HG03060 (cell line): ENCODE measurements at regions not wholly inside any gene's neighbourhood (a gene's known extent, or its start where the extent isn't known, plus 50 kb on each side); places are given as distances from the start of the nearest gene placed in this dataset.
"Not testable (repeated sequence)": the region's sequence is repeated elsewhere in the genome, so short reads cannot be mapped to it uniquely, and the experiment has no call there.

ENCODE experiments used
- ATAC-seq: cut with Tn5 transposase; IDR thresholded peaks from one replicate; pipeline ENCODE4 v1.9.1; 2021; ENCODE audit warnings: low read depth, moderate number of reproducible peaks; ENCODE audit not compliant: unreplicated experiment

DNA sequence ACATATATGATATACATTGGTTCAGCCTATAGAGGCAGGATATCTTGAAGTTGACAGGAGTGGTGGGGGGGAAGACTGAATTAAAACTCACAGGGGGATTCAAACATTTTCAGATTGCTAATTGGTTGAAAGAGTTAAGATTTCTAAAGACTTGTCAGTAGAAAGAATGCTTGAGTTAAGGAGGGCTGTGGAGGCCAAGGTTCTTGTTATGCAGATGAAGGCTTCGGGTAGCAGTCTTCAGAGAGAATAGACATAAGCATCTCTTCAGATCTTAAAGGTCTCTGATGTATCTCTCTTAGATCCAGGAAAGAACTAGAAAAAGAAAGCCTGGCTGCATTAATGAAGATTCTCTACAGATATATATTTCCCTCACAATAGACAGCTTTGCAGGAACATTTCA, 209.8 kb upstream of the SEMA3D start:
- ATAC-seq: no peak

DNA sequence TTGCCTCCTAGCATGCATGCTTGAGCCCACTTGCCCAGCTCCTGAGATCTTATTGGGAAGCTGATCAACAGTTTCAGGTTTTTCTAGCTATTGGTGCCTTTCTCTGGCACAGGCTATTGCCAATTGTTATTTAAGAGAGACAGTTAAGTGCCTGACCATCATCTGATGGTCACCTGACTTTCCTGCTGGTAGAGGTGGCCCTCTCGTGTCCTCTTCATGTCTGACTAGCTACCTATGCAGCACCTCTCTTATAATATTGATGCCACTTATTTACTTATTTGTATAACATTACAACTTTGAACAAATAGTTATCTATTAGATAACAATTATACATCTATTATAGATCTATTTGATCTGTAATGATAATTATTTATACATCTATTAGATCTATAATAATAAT, 205.9 kb upstream of the SEMA3D start:
- no peak for ATAC-seq

DNA sequence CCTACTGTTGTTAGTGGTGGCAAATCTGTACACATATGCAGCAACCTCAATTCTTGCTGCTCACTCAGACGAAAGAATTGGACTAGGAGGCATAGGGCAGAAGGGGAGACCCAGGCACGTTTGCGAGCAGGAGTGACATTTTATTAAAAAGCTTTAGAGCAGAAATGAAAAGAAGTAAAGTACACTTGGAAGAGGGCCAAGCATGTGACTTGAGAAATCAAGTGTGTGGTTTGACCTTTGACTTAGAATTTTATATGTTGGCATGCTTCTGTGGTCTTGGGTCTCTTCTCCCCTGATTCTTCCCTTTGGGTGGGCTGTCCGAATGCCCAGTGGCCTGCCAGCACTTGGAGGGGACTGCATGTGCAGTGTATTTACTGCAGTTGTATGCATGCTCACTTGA, 205.5 kb upstream of the SEMA3D start:
- no peak for ATAC-seq

DNA sequence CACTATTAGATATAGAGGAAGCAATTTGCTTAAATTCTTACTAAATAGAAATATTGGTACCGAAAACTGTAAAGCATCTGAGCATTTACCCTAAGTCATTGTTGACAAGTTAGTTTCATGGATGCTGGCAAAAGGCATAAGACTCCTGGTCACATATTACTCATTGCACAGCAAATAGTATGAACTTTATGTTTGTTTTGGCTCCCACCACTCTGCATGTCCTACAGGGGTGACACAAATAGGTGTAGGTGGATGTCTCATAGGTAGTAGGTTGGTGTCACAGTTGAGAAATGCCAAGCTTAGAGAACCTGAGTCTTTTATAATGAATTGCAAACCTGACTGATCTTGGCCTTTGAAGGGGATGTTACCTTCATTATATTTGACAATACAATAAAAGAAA, 199.6 kb upstream of the SEMA3D start:
- no peak for ATAC-seq

DNA sequence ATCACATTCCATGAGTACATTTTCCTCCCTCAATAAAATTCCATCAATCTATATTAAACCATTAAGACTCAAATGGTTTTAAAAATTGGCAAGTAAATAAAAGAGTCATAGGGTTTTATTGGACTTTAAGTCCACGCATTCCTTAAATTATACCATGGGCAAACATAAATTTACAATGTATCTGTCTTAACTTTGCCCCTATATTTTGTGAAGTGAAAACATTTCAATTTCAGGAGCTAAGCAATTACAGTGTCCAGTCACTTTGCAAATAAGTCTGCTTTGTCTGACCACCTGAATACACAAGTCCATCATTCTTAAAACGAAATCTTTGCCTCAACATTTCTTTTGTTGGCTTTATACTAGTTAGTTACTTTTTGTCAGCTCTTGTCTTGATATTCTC, 197.5 kb upstream of the SEMA3D start:
- no peak for ATAC-seq

DNA sequence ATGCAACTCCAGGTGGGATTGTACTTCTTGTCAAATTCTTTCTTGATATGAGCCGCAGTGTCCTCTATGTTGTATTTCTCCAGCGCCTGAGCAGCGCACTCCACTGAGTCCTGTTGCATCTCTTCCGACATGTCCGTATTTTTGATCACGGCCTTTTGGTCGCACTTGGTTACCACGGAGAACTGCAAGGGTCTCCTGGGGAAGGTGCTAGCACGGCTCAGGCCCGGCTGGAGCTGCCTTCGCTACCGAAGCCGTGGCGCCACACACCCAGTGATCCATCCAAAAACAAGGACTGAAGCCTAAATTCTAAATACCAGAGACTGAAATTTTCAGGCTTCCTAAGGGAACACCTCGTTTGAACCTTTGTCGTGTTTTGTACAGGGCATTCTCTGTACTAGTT, 194.4 kb upstream of the SEMA3D start:
- no peak for ATAC-seq

DNA sequence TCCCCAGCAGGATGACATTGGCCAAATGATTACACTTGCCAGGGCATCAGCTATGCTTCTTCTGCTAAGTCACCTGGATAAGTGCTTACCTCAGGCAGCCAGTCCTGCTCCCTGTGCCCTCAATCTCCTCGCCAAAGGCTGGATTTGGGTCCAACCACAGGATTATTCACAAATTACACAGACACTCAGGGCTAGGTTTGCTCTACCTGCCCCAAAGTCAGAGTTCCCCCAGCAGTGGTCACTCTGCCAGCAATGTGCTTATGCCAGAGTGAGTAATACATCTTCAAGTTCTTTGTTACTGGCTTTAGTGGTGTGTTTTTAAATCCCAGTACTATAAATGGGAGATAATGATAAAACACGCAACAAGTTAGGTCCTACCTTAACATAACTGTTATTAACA, 189.7 kb upstream of the SEMA3D start:
- no peak for ATAC-seq

DNA sequence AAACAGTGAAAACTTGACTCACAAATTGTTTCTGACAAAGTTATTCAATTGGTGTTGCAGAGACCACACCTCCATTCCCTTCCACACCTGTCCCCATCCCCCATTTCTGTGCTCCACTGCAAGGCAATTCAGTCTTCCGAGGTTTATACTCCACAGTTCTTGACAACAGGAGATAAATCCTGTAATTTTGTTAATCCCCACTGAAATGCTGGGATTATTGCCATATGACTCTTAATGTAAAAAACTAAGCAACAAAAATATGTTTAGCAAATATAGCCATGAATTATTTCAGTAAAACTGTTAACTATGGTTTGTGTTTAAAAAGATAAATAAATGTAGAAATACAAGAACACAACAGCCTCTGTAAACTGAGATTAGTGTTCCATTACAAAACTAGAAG, 170.1 kb upstream of the SEMA3D start:
- ATAC-seq: no peak

DNA sequence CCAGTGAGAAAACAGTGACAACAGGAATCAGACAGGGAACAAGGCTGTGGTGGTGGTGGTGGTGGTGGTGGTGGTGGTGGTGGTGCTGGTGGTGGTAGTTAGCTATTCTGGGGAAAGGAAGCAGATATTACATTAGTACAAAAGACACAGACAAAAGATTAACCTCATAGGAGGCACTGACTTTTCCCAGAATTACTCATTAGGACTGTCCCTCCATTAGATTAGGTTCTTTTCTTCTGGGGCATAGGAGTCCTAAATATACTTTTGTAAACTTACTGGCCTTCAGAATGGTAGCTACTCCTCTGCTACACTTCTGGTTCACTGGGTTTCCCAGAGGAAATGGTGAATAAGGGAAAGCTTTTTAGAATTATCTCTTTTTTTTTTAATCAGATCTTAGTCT, 156.6 kb upstream of the SEMA3D start:
- ATAC-seq: peak; percentile 51

DNA sequence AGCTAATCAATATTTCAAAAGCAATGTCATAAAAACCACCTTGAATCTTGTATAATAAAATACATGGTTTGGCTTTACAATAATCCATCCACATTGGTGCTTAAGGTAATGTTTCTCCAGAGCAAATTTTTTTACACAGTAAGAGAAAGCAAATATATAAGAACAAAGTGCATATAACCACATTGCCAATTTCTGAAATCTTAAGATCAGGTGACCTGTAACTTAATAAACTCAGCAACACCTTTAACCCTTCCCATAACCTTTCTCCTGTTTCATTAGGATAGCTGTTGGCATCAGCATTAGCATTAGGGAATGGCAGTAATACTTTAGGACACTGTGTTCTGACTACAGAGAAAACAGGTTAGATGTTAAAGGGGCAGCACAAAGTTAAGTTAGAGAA, 155.9 kb upstream of the SEMA3D start:
- ATAC-seq: no peak

DNA sequence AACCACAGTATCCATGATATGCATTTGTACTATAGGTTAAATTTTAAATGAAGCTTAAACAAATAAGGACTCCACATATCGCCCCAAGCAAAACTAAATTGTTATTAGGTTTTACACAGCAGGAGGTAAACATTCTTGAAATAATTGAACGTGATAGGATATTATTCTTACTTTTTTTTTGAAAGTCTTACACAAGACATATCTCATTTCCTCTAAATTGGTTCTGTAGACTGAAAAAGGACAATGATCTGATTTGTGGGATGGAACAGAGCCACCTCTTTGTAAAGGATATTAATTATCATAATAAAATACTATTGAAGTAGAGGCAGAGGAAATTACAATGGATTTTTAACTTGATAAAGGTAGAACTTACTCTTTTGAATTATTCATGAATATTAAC, 155.1 kb upstream of the SEMA3D start:
- no peak for ATAC-seq

DNA sequence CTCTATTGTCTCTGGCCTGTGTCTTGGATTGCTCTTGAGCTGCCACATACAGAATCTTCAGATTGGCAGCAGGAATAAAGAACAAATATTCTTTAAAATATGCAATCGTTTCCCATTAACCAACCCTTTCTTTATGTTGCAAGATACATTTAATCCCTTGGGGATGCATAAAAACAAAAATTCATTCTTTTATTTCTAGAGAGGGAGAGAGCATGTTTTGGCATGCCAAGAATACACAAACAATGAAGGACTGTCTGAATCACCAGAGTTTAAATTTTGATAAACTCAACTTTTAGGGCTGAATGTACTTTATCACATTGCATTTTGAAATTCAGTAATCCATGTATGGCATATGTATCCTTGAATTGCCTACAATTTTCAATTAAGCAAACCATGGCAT, 154.3 kb upstream of the SEMA3D start:
- no peak for ATAC-seq

DNA sequence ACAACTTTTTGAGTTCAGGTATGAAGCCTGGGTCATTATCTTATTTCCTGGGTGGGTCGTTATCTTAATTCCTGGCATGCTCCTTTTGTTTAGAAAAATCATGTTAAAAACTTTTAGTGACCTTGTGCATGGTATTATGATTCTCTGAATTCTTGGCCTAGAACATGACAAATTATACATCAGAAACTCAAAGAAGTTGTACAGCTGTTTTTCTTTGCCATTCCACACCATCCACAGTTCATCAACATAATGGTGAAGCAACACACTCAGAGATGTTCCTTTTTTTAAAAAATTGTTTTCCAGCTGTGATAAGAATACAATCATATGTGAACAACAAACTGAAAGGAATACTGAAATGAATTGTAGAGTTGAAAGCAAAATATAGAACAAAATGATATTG, 149.2 kb upstream of the SEMA3D start:
- no peak for ATAC-seq

DNA sequence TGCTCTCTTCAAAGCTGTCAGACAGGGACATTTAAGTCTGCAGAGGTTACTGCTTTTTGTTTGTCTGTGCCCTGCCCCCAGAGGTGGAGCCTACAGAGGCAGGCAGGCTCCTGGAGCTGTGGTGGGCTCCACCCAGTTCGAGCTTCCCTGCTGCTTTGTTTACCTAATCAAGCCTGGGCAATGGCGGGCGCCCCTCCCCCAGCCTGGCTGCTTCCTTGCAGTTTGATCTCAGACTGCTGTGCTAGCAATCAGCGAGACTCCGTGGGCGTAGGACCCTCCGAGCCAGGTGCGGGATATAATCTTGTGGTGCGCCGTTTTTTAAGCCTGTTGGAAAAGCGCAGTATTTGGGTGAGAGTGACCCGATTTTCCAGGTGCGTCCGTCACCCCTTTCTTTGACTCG, 148.3 kb upstream of the SEMA3D start:
- not testable (repeated sequence) for ATAC-seq

DNA sequence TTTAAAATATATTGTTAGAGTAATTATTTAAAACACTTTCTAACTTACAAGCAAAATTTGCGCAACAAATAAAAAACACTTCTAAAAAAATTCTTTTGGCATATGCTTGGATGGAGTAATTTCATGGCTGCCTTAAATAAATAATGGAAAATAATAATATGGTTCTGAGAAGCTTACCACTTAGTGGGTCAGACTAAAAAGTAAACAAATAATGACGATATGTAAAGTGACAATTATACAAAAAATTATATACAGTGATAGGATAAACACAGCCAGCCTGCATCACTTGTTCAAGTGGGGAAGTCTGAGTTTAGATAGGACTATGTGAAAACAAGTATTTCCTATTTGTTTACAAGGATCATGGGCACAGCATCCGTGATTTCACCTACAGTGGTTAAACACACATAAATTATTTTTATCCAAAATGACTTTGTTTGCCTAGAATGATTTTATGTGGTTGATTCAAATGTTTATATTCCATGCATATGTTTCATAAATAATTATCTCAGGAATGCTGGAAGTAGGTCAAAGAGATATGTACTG, 141.7 kb upstream of the SEMA3D start:
- ATAC-seq: no peak

DNA sequence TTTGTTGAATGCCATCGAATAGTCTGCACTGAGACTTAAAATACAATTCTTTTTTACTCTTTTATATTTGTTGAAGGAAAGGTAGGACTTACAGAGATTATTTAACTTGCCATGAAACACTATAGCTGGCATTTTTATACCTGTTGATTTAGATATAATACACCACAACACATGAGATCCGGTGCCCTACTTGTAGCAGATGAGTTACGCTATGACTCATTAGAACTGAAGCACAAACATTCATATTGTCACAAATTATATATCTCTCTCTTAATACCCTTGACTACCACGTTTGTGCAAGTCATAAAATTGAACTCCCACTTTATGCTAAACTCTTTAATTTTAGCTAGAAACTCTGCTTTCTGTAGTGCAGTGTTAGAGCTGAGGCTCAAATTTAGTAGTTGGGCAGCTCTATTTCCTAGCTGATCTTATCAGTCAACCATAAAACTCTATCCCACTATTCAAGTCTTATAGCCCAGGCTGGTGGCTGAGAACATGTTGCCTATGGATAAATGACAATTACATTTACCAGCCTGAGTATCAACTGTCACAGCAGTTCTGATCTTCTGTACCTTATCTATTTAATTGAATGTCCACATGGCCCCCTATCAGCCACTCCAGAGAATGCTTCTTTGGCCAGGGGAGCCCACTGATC, 137.4 kb upstream of the SEMA3D start:
- no peak for ATAC-seq

DNA sequence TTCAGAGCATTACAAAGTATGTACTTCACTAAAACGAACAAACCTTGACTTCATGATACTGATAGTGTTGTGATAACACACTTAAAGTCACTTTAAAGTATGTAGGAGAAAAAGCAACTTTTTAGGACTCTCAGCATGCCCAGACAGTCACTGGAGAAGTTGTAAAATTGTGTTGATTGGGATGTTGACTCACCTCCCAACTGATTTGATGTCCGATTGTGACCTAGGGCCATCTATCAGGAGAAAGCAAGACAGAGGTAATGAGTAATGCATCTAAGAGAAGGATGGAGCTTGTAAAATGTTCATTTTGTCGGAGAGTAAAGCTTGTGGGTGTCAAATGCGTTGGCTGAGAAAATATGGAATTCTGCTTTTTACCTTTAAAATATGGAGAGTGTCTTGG, 135.4 kb upstream of the SEMA3D start:
- no peak for ATAC-seq

DNA sequence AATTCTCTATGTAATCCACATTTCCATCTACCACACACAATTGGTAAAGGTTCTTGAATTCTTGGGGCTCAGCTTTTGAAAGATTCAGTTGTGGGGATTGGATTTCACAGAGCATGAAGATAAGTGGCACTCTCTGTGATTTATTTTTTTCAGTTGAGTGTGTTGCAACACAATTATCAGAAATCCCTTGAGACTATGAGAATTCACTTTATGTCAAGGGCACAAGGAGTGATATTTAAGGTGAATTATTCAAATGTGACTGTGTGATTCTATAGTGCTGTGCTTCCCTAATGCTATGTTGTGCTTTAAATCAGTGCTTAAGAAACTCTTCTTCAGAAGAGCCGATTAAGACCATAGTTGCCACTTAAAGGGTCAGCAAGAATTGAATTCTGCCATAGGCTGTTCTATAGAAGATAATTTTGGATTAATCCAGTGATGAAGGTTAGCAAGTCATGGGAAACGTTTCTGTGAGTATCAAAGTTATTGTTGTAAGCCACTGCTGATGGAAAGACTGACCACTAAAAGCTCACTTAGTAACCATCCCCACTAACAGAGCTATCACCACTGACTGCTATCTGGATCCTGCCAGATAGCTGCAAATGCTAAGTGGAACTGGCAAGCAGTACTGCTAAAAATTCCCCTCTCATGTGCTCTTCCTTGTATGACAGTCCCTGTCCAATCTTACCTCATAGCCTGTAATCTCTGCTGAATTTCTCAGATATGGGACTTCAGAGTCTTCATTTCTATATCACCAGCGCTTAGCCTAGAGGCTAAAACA, 134.0 kb upstream of the SEMA3D start:
- ATAC-seq: no peak

DNA sequence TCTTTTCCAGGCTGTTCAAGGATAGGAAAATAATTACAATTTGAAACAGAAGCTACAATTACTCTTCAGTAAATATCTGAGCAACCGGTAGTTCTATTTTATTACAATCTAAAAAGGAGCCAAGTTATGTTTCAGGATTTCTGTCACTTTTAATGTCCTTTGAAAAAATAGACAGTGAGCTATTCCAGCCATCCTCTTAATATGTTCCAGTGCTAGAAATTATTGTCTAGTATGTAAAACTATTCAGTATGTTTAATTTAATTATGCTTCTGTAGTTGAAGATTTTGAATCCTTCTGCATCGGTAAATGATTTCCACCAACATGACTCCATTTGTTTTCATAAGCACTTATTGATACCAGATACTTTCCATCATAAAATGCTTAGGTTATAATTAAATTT, 129.6 kb upstream of the SEMA3D start:
- no peak for ATAC-seq

DNA sequence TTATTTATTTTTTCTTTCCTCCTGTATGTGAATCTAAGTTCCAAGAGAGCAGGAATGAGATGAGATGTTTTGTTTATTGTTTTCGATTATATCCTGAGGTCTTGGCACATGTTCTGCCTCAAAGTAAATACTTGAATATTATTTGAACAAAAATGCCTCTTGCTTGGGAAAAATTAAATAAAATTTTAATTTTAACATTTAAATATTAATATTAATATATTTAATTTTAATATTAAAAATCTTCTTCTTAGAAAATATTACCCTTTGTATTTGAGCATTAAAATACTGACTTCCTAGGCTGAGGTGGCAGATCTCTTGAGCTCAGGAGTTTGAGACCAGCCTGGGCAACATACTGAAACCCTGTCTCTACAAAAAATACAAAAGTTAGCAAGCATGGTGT, 123.4 kb upstream of the SEMA3D start:
- ATAC-seq: no peak

DNA sequence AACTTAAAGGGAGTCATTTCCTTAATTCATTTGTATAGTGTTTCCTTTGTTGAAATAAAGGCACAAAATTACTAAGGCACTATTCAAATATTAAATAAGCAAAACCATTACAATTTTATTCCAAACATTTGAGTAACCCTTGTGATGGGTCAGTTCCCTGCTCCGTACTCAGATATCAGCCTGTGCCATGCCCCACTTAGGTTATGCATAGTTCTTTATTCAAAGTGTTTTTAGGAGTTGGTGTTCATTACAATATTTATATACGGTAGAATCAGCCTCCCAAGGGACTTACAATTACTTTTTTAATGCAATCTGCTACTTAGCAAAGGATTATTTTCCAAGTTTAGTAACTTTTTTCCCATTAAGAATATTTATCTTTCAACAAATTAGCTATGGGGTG, 119.3 kb upstream of the SEMA3D start:
- ATAC-seq: no peak

DNA sequence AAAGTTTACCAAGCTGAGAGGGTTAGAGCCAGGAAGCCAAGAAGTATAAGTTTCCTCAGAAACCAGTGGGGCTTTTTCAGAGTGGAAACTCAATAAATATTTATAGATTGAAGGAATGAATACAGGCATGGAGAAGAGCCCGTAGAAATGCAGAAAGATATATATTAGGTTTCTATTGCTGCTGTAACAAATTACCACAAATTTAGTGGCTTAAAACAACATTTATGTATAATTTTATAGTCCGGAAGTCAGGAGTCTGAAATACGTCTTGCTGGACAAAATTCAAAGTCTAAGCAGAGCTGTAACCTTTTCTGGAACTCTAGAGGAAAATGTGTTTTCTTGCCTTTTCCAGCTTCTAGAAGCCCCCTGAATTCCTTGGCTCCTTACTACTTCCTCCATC, 107.3 kb upstream of the SEMA3D start:
- ATAC-seq: no peak
